Cardiac fibroblast (primary cell): ENCODE measurements at regions not wholly inside any gene's neighbourhood (a gene's known extent, or its start where the extent isn't known, plus 50 kb on each side); places are given as distances from the start of the nearest gene placed in this dataset.

ENCODE experiments used
- DNase-seq, 2 donors: peaks; one replicate each; pipeline versions ENCODE4 v3.0.0 to v3.0.0-alpha.2; 2010; ENCODE audit warnings: low read depth in 2 of 2
- H3K4me3 ChIP-seq, 2 donors: replicated peaks in 1 of 2; 1 replicate in 1 of 2; 2 replicates in 1 of 2; pipeline ENCODE4 v1.5.1; 2011; ENCODE audit warnings: low read depth in 2 of 2, low read length in 2 of 2, mild to moderate bottlenecking in 2 of 2, moderate library complexity in 1 of 2
- CTCF ChIP-seq: IDR thresholded peaks from one replicate; pipeline ENCODE4 v1.5.1; 2011; ENCODE audit warnings: low read depth, mild to moderate bottlenecking, low read length, inconsistent platforms

- no peak for TF ChIP-seq CTCF
- H3K4me3 ChIP-seq: no peak overlapping the region
- DNase-seq: no peak
Measured at GRCh38 chr5:30878746-30879145, 314.7 kb upstream of the CDH6 start.

GRCh38 chr5:30878296-30878695, 315.2 kb upstream of the CDH6 start:
- H3K4me3 ChIP-seq: no peak overlapping the region
- no peak for DNase-seq
- TF ChIP-seq CTCF: no peak

- H3K4me3 ChIP-seq: no peak overlapping the region
- no peak for TF ChIP-seq CTCF
- DNase-seq: no peak
Measured at GRCh38 chr5:30874241-30875034, 319.0 kb upstream of the CDH6 start.

GRCh38 chr5:30871196-30871595, 322.3 kb upstream of the CDH6 start:
- no peak for TF ChIP-seq CTCF
- no peak overlapping the region for H3K4me3 ChIP-seq
- DNase-seq: no peak

- DNase-seq: no peak
- TF ChIP-seq CTCF: no peak
- no peak overlapping the region for H3K4me3 ChIP-seq
Measured at GRCh38 chr5:30867711-30868110, 325.8 kb upstream of the CDH6 start.

GRCh38 chr5:30866142-30866541, 327.3 kb upstream of the CDH6 start:
- peak; percentile 4 to 39 for DNase-seq
- no peak overlapping the region for H3K4me3 ChIP-seq
- TF ChIP-seq CTCF: no peak

GRCh38 chr5:30856242-30856641, 337.2 kb upstream of the CDH6 start:
- DNase-seq: no peak
- H3K4me3 ChIP-seq: no peak overlapping the region
- no peak for TF ChIP-seq CTCF
